ENCODE measurements at regions not wholly inside any gene's neighbourhood (a gene's known extent, or its start where the extent isn't known, plus 50 kb on each side); places are given as distances from the start of the nearest gene placed in this dataset.

DNA sequence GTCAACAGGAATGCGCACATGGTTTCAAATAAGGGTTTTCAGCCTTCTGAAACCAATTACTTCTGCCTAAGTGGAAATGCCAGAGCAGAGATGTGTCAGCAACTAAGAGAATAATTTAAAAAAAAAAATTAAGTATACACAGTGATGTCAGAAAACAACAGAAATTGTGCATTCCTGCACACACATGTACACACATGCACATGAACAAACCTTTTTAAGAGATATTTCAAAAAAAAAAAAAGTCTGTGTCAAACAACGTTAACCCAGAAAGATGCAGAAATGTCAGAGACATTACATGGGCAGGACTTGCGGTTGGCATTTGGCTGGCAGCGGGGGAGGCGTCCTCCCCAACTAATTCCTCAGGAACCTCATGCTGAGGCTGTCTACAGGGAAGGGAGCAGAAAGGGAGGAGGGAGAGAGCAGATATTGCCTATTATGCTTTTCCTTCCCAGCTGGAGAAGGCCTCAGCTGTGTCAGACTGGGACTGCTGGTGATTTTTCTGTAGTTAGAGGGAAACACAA is 536.9 kb upstream of the WWC1 start:
- Mint-ChIP-seq H3K9me3 (peaks cover 0 to 7% (median 0%) of the 10 kb centered on the region in 6 donors), H3K27ac (no peak overlapping the region), H3K36me3 (no peaks in the 10 kb centered on the region), H3K27me3 (ENCODE audit: low read depth in 3 of 3) (peaks cover 2 to 4% (median 3%) of the 10 kb centered on the region in 3 donors), H3K4me1 (no peaks in the 10 kb centered on the region), H3K4me3 (no peak overlapping the region)
- no peak for DNase-seq

DNA sequence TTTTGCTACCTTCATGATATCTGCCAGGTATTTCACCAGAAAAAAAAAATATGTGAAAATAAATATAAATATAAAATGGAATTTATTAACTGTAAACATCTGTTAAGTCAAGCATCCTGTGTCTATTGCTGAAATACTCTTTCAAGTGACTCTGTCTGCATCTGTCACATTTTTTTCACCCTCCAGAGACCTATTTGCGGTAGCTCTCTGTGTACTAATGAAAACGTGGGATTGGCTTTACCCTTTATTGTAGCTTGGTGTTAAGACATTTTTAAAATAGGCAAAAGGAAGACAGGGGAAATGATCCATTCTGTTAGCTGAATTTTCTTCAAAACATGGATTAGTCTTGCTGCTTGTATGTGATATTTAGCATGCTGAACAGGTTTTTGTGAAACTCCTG is 536.0 kb upstream of the WWC1 start:
- no peaks in the 10 kb centered on the region for H3K36me3 Mint-ChIP-seq
- H3K9me3 Mint-ChIP-seq: peaks cover 0 to 7% (median 0%) of the 10 kb centered on the region in 6 donors
- no peaks in the 10 kb centered on the region for H3K4me1 Mint-ChIP-seq
- no peak overlapping the region for H3K27ac Mint-ChIP-seq
- no peak for DNase-seq
- no peak overlapping the region for H3K4me3 Mint-ChIP-seq
- H3K27me3 Mint-ChIP-seq (ENCODE audit: low read depth in 3 of 3): peaks cover 2 to 4% (median 3%) of the 10 kb centered on the region in 3 donors

DNA sequence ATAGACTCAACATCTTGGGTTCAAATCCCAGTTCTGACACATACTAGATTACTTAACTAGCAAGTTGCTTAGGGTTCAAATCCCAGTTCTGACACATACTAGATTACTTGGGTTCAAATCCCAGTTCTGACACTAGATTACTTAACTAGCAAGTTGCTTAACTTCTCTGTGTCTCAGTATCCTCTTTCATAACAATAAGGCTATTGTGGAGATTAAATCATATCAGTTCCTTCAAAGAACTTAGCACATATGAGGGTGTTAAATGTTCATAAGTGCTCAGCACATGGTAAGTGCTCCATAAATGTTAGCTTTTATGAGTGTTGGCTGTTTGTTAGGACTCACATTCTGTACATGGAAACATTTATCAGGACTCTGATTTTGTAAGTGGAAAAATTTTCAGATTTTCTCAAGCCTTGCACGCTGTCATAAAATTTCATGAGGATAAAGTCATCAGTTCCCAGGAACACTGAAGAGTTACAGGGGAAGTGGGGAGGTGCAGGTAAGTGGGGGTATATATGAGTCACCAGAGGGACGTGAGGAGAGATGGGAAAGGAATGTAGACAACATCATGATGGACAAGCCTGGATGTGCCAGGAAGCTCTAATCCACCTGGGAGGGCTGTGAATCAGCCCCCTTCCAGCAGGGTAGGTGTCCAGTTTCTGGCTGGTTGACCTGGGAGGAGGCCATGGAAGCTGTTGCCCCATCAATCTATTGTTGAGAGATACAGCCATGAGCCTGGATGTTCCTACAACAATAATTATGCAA is 532.2 kb upstream of the WWC1 start:
- Mint-ChIP-seq H3K9me3 (peaks cover 0 to 5% (median 0%) of the 10 kb centered on the region in 6 donors), H3K4me1 (no peaks in the 10 kb centered on the region), H3K4me3 (no peak overlapping the region), H3K27me3 (ENCODE audit: low read depth in 3 of 3) (peaks cover 0 to 2% (median 2%) of the 10 kb centered on the region in 3 donors), H3K27ac (no peak overlapping the region), H3K36me3 (no peaks in the 10 kb centered on the region)
- no peak for DNase-seq

DNA sequence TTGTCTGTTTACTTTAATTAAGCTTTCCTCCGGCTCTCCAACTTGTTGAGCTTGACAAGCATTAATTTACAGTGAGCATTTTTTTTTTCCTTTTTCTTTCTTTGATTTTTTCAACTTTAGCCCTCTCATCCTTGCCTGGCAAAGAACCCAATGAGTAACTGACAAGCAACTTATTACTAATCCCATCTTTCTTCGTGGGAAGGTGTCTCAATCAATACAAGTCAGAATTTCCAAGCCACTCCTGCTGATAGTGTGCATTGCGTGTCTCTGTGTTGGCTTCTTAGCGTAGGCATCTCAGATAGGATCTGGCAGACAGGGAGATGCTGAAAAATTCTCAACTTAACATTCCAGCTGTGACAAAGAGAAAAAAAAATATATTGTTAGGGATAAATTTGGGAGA is 527.7 kb upstream of the WWC1 start:
- Mint-ChIP-seq H3K9me3 (peaks cover 0 to 2% (median 0%) of the 10 kb centered on the region in 6 donors), H3K4me1 (no peaks in the 10 kb centered on the region), H3K4me3 (no peak overlapping the region), H3K27me3 (ENCODE audit: low read depth in 3 of 3) (peaks cover 1 to 2% (median 2%) of the 10 kb centered on the region in 3 donors), H3K36me3 (no peaks in the 10 kb centered on the region), H3K27ac (no peak overlapping the region)
- DNase-seq: no peak

DNA sequence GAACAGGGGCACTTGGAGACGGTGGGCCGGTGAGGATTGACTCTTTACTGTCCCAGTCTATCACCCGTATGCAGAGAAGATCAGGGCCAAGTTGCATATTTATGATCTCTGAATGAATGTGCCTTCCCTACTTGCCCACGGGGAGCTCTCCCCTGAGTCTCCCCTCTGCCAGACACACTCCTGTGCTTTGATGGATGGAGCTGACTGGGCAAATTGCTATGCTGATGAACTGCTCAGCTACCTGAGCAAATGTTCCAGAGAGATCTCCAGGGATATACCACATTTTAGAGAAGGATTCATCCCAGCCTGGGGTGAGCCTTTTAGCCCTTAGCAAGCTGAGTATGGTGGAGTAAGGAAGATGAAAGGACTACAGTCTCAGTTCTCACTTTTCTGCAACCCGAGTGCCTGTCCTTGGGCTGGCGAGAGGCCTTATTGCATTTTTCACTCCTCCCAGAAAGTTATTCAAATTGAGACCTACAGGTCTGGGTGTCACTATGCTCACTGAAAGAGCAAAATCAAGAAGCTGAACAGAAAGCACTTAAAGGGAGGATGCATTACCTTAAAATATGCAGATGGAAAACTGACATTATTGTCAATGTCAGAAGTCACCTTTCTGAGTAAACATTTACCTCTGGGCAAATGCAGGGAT is 526.7 kb upstream of the WWC1 start:
- DNase-seq: no peak
- peaks cover 1 to 2% (median 2%) of the 10 kb centered on the region in 3 donors for H3K27me3 Mint-ChIP-seq (ENCODE audit: low read depth in 3 of 3)
- no peak overlapping the region for H3K27ac Mint-ChIP-seq
- no peaks in the 10 kb centered on the region for H3K36me3 Mint-ChIP-seq
- no peaks in the 10 kb centered on the region for H3K4me1 Mint-ChIP-seq
- peaks cover 0 to 2% (median 0%) of the 10 kb centered on the region in 6 donors for H3K9me3 Mint-ChIP-seq
- H3K4me3 Mint-ChIP-seq: no peak overlapping the region

DNA sequence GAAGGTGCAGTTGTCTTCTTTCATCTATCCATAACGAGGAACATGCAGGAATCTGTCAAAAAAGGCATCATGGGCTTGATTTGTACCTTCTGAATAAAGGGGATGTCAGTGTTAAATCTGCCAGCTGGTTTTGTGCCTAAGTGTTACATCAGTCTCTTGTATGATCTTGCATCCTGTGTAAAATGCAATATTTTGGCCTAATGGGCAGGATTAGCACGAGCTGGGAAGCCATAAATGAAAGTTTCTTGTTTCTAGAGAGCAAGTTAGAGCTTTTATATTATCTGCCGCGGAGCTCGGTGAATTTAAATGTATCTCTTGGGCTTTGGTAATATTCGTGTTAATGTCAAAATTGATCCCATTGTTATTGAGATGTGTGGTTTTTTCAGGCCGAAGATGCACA is 526.1 kb upstream of the WWC1 start:
- peaks cover 1 to 2% (median 2%) of the 10 kb centered on the region in 3 donors for H3K27me3 Mint-ChIP-seq (ENCODE audit: low read depth in 3 of 3)
- DNase-seq: no peak
- no peak overlapping the region for H3K4me3 Mint-ChIP-seq
- no peaks in the 10 kb centered on the region for H3K36me3 Mint-ChIP-seq
- no peaks in the 10 kb centered on the region for H3K4me1 Mint-ChIP-seq
- H3K27ac Mint-ChIP-seq: no peak overlapping the region
- peaks cover 0 to 2% (median under 1%) of the 10 kb centered on the region in 6 donors for H3K9me3 Mint-ChIP-seq

DNA sequence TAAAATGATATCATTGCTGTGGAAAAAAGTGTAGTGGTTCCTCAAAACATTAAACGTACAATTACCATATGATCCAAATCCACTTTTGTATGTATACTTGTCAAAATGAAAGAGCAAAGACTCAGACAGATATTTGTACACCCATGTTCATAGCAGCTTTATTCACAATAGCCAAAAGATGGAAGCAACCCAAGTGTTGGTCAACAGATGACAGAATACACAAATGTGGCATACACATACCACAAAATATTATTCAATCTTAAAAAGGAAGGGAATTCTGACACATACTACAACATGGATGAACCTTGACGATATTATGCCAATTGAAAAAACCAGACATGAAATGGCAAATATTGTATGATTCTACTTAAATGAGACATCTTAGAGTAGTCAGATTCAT is 524.5 kb upstream of the WWC1 start:
- no peaks in the 10 kb centered on the region for H3K4me1 Mint-ChIP-seq

DNA sequence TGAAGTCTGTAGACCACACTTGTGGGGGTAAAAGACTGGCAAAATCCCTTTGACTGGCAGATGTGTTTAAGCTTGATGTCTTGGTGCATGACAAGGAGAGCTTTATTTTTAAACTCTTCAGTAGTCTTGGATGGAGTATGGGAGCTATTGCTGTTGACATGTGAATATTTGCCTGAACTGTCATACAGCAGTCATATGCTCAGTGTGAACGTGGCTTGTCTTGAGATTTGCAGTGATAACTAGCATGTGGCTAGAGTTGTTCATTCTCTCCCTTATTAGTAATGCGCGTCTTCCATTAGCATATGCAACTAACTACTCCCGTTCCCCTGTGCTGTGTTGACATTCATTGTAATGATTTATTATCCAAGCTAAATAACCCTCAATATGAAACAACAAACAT is 523.6 kb upstream of the WWC1 start:
- H3K4me1 Mint-ChIP-seq: no peaks in the 10 kb centered on the region
- peaks cover 0 to 1% (median 0%) of the 10 kb centered on the region in 6 donors for H3K9me3 Mint-ChIP-seq
- no peak overlapping the region for H3K27ac Mint-ChIP-seq
- H3K4me3 Mint-ChIP-seq: no peak overlapping the region
- DNase-seq: no peak
- H3K27me3 Mint-ChIP-seq (ENCODE audit: low read depth in 3 of 3): peaks cover 1 to 2% (median 2%) of the 10 kb centered on the region in 3 donors
- H3K36me3 Mint-ChIP-seq: no peaks in the 10 kb centered on the region

More for the DNA sequence above, 524.5 kb upstream of the WWC1 start:
- H3K36me3 Mint-ChIP-seq: no peaks in the 10 kb centered on the region
- H3K27ac Mint-ChIP-seq: no peak overlapping the region
- no peak for DNase-seq
- peaks cover 0 to 2% (median 0%) of the 10 kb centered on the region in 6 donors for H3K9me3 Mint-ChIP-seq
- H3K4me3 Mint-ChIP-seq: no peak overlapping the region
- H3K27me3 Mint-ChIP-seq (ENCODE audit: low read depth in 3 of 3): peaks cover 1 to 2% (median 2%) of the 10 kb centered on the region in 3 donors

DNA sequence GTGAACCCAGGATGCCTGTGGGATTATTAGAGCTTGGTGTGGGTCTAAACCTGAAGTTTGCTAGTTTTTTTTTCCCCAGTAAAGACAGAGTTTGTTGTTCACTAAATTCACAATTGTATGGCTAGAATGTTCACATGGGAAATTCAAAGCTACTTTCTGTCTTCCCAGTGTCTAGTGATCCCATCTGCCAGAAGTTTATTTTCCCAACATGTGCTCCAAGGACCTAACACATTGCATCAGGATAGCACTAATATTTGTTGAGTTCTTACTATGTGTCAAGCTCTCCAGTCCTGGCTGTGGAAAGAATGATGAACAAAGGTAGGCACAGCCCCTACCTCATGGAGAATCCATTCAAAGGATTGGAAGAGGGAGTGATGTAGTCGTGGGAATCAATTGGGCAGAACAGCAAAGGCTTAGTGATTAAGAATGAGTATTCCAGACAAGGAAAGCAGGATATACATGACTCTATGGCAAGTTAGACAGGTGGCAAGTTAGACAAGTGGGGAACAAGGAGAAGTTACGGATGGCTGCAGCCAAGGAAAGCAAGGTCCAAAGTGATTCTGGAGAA is 521.5 kb upstream of the WWC1 start:
- H3K27me3 Mint-ChIP-seq (ENCODE audit: low read depth in 3 of 3): peaks cover 1 to 2% (median 2%) of the 10 kb centered on the region in 3 donors
- no peak overlapping the region for H3K27ac Mint-ChIP-seq
- no peaks in the 10 kb centered on the region for H3K4me1 Mint-ChIP-seq
- H3K9me3 Mint-ChIP-seq: peaks cover 0 to 1% (median 0%) of the 10 kb centered on the region in 6 donors
- no peaks in the 10 kb centered on the region for H3K36me3 Mint-ChIP-seq
- H3K4me3 Mint-ChIP-seq: no peak overlapping the region
- DNase-seq: no peak

DNA sequence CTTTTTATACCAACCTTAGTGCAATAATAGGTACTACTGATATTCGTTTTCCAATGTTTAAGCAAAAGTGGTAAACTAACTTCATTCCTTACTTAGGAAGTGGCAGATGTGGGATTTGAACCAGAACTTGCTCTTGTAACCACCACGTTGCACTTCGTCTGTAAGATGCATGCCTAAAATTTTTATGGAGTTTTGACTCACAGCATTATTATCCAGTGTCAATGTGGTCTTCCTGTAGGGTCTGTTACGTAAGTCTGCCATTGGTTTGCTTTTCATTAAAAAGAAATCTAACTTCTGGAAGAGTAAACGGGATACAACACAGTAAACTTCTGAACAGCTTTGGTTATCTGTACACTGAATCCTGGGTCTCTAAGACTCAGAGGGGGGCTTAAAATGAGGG is 521.0 kb upstream of the WWC1 start:
- Mint-ChIP-seq H3K27me3 (ENCODE audit: low read depth in 3 of 3) (peaks cover 1 to 2% (median 2%) of the 10 kb centered on the region in 3 donors), H3K9me3 (peaks cover 0 to 1% (median 0%) of the 10 kb centered on the region in 6 donors), H3K4me3 (no peak overlapping the region), H3K27ac (no peak overlapping the region), H3K4me1 (no peaks in the 10 kb centered on the region), H3K36me3 (no peaks in the 10 kb centered on the region)
- DNase-seq: no peak

DNA sequence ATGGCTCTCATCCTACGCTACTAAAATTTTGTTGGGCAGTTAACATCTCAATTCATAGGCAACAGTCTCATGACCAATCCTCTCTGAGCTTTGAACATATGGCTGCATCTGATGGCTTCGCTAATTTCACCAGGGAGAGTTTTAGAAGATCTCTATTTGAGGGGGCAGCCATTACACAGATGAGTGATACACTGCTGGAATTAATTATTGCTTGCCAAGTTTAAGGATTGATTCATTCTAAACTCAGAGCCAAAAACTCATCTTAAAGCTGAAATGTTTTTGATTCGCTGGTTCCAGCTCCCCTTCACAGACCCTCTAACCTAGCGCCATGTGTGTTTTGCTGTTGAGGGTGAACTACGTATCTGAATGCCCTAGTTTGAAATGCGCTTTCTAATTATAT is 519.9 kb upstream of the WWC1 start:
- Mint-ChIP-seq H3K4me1 (no peaks in the 10 kb centered on the region), H3K9me3 (peaks cover 0 to 1% (median 0%) of the 10 kb centered on the region in 6 donors), H3K27me3 (ENCODE audit: low read depth in 3 of 3) (peaks cover 0 to 2% (median 1%) of the 10 kb centered on the region in 3 donors), H3K36me3 (no peaks in the 10 kb centered on the region), H3K4me3 (no peak overlapping the region), H3K27ac (no peak overlapping the region)
- no peak for DNase-seq

DNA sequence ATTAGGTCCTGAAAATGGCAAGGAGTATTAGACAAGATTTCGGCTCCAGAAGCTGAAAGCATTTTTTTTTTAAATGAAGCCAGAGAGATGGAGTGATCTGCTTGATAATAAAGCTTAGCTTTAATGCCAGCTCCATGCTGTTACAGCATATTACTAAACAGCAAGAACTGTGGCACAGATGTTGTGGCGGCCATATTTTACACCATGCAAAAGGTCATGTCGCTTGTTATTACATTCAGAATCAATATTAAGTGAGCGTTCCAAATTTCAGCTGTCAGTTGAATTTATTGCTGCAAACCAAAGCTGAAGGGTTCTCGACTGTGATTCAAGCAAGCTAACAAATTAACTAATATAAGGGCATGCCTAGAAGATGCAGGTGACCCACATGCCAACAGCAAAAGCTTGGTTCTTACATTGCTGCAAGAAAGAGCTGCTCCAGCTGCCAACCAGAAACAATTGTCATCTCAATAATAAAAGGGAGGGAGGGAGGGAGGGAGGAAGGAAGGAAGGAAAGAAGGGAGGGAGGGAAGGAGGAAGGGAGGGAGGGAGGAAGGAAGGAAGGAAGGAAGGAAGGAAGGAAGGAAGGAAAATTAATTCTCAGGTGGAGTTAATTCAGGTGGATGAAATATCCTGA is 517.7 kb upstream of the WWC1 start:
- DNase-seq: no peak
- H3K27ac Mint-ChIP-seq: no peak overlapping the region
- no peaks in the 10 kb centered on the region for H3K4me1 Mint-ChIP-seq
- H3K27me3 Mint-ChIP-seq (ENCODE audit: low read depth in 3 of 3): no peaks in the 10 kb centered on the region
- no peak overlapping the region for H3K4me3 Mint-ChIP-seq
- peaks cover 0 to 4% (median 0%) of the 10 kb centered on the region in 6 donors for H3K9me3 Mint-ChIP-seq
- H3K36me3 Mint-ChIP-seq: no peaks in the 10 kb centered on the region

DNA sequence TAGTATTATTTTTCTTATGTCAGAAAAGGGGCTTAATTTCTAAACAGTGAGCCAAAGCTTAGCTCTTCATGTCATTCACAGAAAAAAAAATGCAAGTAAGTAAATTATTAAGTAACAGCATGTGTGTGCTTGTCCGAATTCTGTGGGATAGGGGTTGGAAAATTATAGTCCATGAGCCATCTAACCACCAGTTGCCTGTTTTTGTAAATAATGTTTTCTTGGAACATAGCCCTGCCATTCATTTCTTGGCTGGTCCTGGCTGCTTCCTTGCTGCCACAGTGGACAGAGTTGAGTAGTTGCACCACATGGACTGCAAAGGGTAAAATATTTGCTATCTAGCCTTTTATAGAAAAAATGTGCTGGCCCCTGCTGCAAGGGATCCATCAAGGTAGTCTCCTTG is 513.7 kb upstream of the WWC1 start:
- no peak for DNase-seq
- no peaks in the 10 kb centered on the region for H3K36me3 Mint-ChIP-seq
- H3K4me3 Mint-ChIP-seq: no peak overlapping the region

DNA sequence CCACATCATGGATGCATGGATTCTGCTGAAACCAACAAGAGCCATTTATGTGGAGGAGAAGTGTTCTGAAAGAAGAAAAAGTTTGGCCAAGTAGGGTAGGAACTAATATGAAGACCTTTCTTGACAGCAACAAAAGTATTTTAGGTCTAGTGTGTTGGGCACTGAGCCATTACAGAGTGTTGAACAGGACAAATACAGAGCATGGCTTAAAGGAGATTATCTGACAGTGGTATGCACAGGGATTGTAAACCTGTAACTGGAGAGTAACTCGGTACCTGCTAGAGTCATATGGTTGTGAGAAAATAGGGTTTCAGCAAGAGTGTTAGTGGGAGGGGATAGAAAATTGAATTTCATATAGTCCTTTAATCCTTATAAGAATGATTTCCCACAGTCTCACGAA is 513.2 kb upstream of the WWC1 start:
- H3K27me3 Mint-ChIP-seq (ENCODE audit: low read depth in 3 of 3): no peaks in the 10 kb centered on the region
- DNase-seq: no peak
- no peak overlapping the region for H3K4me3 Mint-ChIP-seq
- H3K36me3 Mint-ChIP-seq: no peaks in the 10 kb centered on the region
- peaks cover 0 to 6% (median 0%) of the 10 kb centered on the region in 6 donors for H3K9me3 Mint-ChIP-seq
- no peak overlapping the region for H3K27ac Mint-ChIP-seq
- H3K4me1 Mint-ChIP-seq: no peaks in the 10 kb centered on the region

More for the DNA sequence above, 513.7 kb upstream of the WWC1 start:
- Mint-ChIP-seq H3K27ac (no peak overlapping the region), H3K4me1 (no peaks in the 10 kb centered on the region), H3K9me3 (peaks cover 0 to 6% (median 0%) of the 10 kb centered on the region in 6 donors), H3K27me3 (ENCODE audit: low read depth in 3 of 3) (no peaks in the 10 kb centered on the region)
